Right lobe of liver (tissue), 4 donors: ENCODE measurements at regions not wholly inside any gene's neighbourhood (a gene's known extent, or its start where the extent isn't known, plus 50 kb on each side); places are given as distances from the start of the nearest gene placed in this dataset.
"Not testable (repeated sequence)": the region's sequence is repeated elsewhere in the genome, so short reads cannot be mapped to it uniquely, and the experiment has no call there.

Experiments
- POLR2A ChIP-seq: fragments of 450-650 bp; IDR thresholded peaks from one replicate; pipeline ENCODE4 v1.6.1; 2017; ENCODE audit warnings: antibody characterized with exemption, mild to moderate bottlenecking
- TF ChIP-seq, protein P1 (sequence below), 4 donors: fragments of 200-600 bp in 3 of 4; fragments of 450-650 bp in 1 of 4; IDR thresholded peaks; one replicate each; pipeline versions ENCODE4 v1.5.1 to v1.8.0; 2016 to 2022; ENCODE audit warnings: antibody characterized with exemption in 4 of 4, mild to moderate bottlenecking in 2 of 4
- donor health status: DM: no; HTN: no; CAD: no.
- donor health status: DM: no; HTN: no; CAD: no.
- donor health status: DM: no; HTN: yes; CAD: no.

DNA sequence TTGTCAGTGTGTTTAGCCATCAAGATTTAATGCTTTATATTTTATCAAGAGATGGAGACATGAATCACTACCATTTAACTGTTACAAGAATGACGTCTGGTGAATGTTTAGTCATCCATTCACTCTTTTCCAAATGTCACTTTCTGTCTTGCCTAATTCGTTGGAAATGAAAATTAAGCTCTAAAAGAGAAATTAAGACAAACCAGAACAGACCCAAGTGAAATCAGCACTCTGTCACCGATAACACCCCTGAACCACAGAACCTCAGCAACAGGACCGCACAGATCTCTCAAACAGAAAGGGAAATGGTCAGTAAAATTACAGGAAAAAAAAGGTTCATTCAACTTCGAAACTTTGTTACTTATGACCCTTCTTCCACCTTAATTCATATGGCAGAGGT lies 320.9 kb downstream of the BCL2L11 start:
- TF ChIP-seq, protein P1, sequence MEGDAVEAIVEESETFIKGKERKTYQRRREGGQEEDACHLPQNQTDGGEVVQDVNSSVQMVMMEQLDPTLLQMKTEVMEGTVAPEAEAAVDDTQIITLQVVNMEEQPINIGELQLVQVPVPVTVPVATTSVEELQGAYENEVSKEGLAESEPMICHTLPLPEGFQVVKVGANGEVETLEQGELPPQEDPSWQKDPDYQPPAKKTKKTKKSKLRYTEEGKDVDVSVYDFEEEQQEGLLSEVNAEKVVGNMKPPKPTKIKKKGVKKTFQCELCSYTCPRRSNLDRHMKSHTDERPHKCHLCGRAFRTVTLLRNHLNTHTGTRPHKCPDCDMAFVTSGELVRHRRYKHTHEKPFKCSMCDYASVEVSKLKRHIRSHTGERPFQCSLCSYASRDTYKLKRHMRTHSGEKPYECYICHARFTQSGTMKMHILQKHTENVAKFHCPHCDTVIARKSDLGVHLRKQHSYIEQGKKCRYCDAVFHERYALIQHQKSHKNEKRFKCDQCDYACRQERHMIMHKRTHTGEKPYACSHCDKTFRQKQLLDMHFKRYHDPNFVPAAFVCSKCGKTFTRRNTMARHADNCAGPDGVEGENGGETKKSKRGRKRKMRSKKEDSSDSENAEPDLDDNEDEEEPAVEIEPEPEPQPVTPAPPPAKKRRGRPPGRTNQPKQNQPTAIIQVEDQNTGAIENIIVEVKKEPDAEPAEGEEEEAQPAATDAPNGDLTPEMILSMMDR (IDR thresholded peaks at IDR 0.05) = not testable (repeated sequence)
- TF ChIP-seq POLR2A = not testable (repeated sequence)
